Body of pancreas (tissue), 4 donors: ENCODE measurements at regions not wholly inside any gene's neighbourhood (a gene's known extent, or its start where the extent isn't known, plus 50 kb on each side); places are given as distances from the start of the nearest gene placed in this dataset.

ENCODE experiments used
- ATAC-seq: fragments of 150-250 bp; one replicate; pipeline ENCODE4 v1.9.1; 2016
- DNase-seq, 4 donors: peaks; one replicate each; pipeline ENCODE4 v3.0.0-alpha.2; 2019
- H3K27ac ChIP-seq, 4 donors: fragments of 200-600 bp; sonication (generic); 1 replicate in 3 of 4; 2 replicates in 1 of 4; pipeline versions ENCODE4 v1.5.1 to v1.6.1; 2016 to 2019; ENCODE audit warnings: mild to moderate bottlenecking in 1 of 4, mixed read lengths in 1 of 4, moderate library complexity in 1 of 4
- H3K27me3 ChIP-seq, 2 donors: fragments of 200-600 bp; sonication (generic); one replicate each; pipeline ENCODE4 v1.6.0; 2016; ENCODE audit warnings: mild to moderate bottlenecking in 1 of 2
- H3K36me3 ChIP-seq, 2 donors: fragments of 200-600 bp; sonication (generic); replicated peaks in 1 of 2; 2 replicates each; pipeline ENCODE4 v1.5.1; 2016; ENCODE audit warnings: low read depth in 2 of 2; ENCODE audit not compliant: insufficient read depth in 1 of 2
- H3K4me1 ChIP-seq: fragments of 200-600 bp; sonication (generic); one replicate; pipeline ENCODE4 v1.6.0; 2016
- H3K4me3 ChIP-seq, 2 donors: fragments of 200-600 bp; sonication (generic); 1 replicate in 1 of 2; 2 replicates in 1 of 2; pipeline ENCODE4 v1.5.1; 2016 to 2019
- H3K9me3 ChIP-seq, 3 donors: fragments of 200-600 bp; sonication (generic); 1 replicate in 2 of 3; 2 replicates in 1 of 3; pipeline ENCODE4 v1.5.1; 2016
- CTCF ChIP-seq, 7 experiments: fragments of 450-650 bp in 4 of 7; fragments of 200-600 bp in 3 of 7; sonication (generic) in 3 of 7; IDR thresholded peaks; one replicate each; pipeline ENCODE4 v1.5.1; 2016 to 2019; ENCODE audit warnings: antibody characterized with exemption in 7 of 7
- POLR2A ChIP-seq, 3 donors: fragments of 450-650 bp; IDR thresholded peaks; one replicate each; pipeline ENCODE4 v1.6.1; 2016; ENCODE audit warnings: antibody characterized with exemption in 3 of 3, mild to moderate bottlenecking in 2 of 3
- WGBS, 2 donors: methylation state at CpG; one replicate each; pipeline ENCODE4 v1.1.5; 2017; 5-methylcytosine and 5-hydroxymethylcytosine counted together
- intact Hi-C: fragments of 100-400 bp; cut with DNase I; formaldehyde crosslinking; loops from one replicate; pipeline ENCODE4 v1.15.1; 2023

GRCh38 chr2:9772999-9773902 is 70.0 kb upstream of the TAF1B start:
- no peaks in the 10 kb centered on the region for H3K36me3 ChIP-seq
- H3K27me3 ChIP-seq = no peaks in the 10 kb centered on the region
- H3K4me1 ChIP-seq = peaks cover 21% of the 10 kb centered on the region
- no peak for TF ChIP-seq CTCF (IDR thresholded peaks at IDR 0.05)
- no peak for TF ChIP-seq POLR2A (IDR thresholded peaks at IDR 0.05)
- no peaks in the 10 kb centered on the region for H3K9me3 ChIP-seq
- no peak overlapping the region for H3K4me3 ChIP-seq
- intact Hi-C loops = no loop called here
- DNase-seq (no peak), ATAC-seq (no peak)
- H3K27ac ChIP-seq = no peak overlapping the region
- WGBS, 2 donors = 78 to 79% methylated on average over 23 of the region's 23 CpGs

- TF ChIP-seq POLR2A (IDR thresholded peaks at IDR 0.05) = no peak
- TF ChIP-seq CTCF (IDR thresholded peaks at IDR 0.05) = no peak
- no peak overlapping the region for H3K27ac ChIP-seq
- H3K4me1 ChIP-seq = peaks cover 14% of the 10 kb centered on the region
- no peaks in the 10 kb centered on the region for H3K9me3 ChIP-seq
- no peak overlapping the region for H3K4me3 ChIP-seq
- DNase-seq (no peak), ATAC-seq (no peak)
- H3K27me3 ChIP-seq = no peaks in the 10 kb centered on the region
- H3K36me3 ChIP-seq = no peaks in the 10 kb centered on the region
- WGBS, 2 donors = 50 to 53% methylated on average over 3 of the region's 3 CpGs
- intact Hi-C loops = no loop called here
Observed at GRCh38 chr2:9773903-9774239, 69.4 kb upstream of the TAF1B start.

GRCh38 chr2:9774266-9774665 is 69.0 kb upstream of the TAF1B start:
- H3K27ac ChIP-seq = no peak overlapping the region
- DNase-seq = peak in 1 of 4 donors; percentile 42
- intact Hi-C loops = no loop called here

DNA sequence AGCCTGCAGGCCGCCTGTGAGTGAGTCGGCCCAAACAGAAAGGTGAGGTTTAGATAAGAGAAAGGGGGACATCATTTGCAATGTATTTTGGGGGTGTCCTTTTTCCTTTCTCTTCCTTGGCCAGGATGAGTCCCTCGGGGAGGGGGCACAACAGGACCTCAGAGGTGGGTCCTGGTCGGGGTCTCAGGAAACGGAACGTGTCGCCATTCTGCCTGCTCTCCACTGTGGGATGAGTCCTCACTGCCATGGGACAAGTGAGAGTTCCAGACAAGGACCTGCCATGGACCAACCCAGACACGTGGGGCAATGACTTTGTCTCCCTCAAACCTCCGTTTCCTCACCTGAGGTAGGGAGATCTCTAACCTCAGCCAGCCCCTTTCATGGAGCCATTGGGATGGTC is 67.9 kb upstream of the TAF1B start:
- intact Hi-C loops = no loop called here
- 84 to 89% methylated on average over 5 to 9 of the region's 9 CpGs for WGBS, 2 donors
- Histone ChIP-seq H3K9me3 (no peaks in the 10 kb centered on the region), H3K27me3 (no peaks in the 10 kb centered on the region), H3K27ac (no peak overlapping the region), H3K4me3 (no peak overlapping the region), H3K36me3 (no peaks in the 10 kb centered on the region), H3K4me1 (peaks cover 6% of the 10 kb centered on the region)
- no peak for DNase-seq
- ATAC-seq = no peak
- TF ChIP-seq CTCF (IDR thresholded peaks at IDR 0.05) = no peak
- TF ChIP-seq POLR2A (IDR thresholded peaks at IDR 0.05) = no peak

More at GRCh38 chr2:9774266-9774665, 69.0 kb upstream of the TAF1B start:
- peaks cover 10% of the 10 kb centered on the region for H3K4me1 ChIP-seq
- no peaks in the 10 kb centered on the region for H3K9me3 ChIP-seq
- TF ChIP-seq POLR2A (IDR thresholded peaks at IDR 0.05) = no peak
- TF ChIP-seq CTCF (IDR thresholded peaks at IDR 0.05) = no peak
- 63 to 84% methylated on average over 9 to 12 of the region's 12 CpGs for WGBS, 2 donors
- H3K36me3 ChIP-seq = no peaks in the 10 kb centered on the region
- no peaks in the 10 kb centered on the region for H3K27me3 ChIP-seq
- ATAC-seq = no peak
- no peak overlapping the region for H3K4me3 ChIP-seq
